Type B pancreatic cell (in vitro differentiated cells): ENCODE measurements at regions not wholly inside any gene's neighbourhood (a gene's known extent, or its start where the extent isn't known, plus 50 kb on each side); places are given as distances from the start of the nearest gene placed in this dataset.

ENCODE experiments used
- DNase-seq: peaks from one replicate; pipeline ENCODE4 v3.0.0; 2021; ENCODE audit warnings: mixed read lengths; ENCODE audit not compliant: unreplicated experiment; ENCODE audit errors: extremely low spot score
- H3K27ac Mint-ChIP-seq: 2 replicates; pipeline ENCODE4 v1.8.0; 2021; ENCODE audit warnings: mild to moderate bottlenecking, mixed read lengths
- H3K27me3 Mint-ChIP-seq: 2 replicates; pipeline ENCODE4 v1.8.0; 2021; ENCODE audit warnings: mixed read lengths
- H3K36me3 Mint-ChIP-seq: 2 replicates; pipeline ENCODE4 v1.8.0; 2021; ENCODE audit warnings: mixed read lengths
- H3K4me1 Mint-ChIP-seq: one replicate; pipeline ENCODE4 v1.8.0; 2021; ENCODE audit warnings: mixed read lengths; ENCODE audit not compliant: unreplicated experiment
- H3K4me3 Mint-ChIP-seq: 2 replicates; pipeline ENCODE4 v1.8.0; 2021; ENCODE audit warnings: mild to moderate bottlenecking, mixed read lengths
- H3K9me3 Mint-ChIP-seq: 2 replicates; pipeline ENCODE4 v1.8.0; 2021; ENCODE audit warnings: mixed read lengths
- TF ChIP-seq, protein P1 (sequence below): fragments of 200-600 bp; sonication (generic); conservative IDR thresholded peaks from 2 replicates; pipeline ENCODE4 v1.5.0; 2021; ENCODE audit warnings: antibody characterized with exemption, mild to moderate bottlenecking

DNA sequence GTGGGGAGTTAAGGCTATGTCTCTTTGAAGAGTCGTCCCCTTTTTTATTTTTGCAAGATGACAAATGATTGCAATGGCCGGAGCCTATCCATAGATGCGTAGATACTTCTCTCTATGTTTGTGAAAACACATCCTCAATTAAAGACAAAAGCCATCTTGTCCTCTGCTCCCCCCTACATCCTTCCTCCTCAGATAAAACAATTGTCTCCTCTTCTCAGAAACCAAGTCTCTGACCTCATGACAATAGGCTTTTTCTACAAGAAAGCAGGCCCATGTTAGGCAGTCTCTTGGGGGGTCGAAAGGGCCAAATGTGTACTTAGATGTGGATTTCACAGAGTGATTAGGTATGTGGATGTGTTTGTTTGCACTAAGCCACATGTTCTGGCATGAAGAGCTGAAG is 51.1 kb upstream of the SSTR4 start:
- H3K27me3 Mint-ChIP-seq, result peaks cover 25% of the 10 kb centered on the region
- no peak overlapping the region for H3K27ac Mint-ChIP-seq
- no peak overlapping the region for H3K4me3 Mint-ChIP-seq
- DNase-seq, result no peak
- H3K9me3 Mint-ChIP-seq, result peaks cover 12% of the 10 kb centered on the region
- TF ChIP-seq, protein P1, sequence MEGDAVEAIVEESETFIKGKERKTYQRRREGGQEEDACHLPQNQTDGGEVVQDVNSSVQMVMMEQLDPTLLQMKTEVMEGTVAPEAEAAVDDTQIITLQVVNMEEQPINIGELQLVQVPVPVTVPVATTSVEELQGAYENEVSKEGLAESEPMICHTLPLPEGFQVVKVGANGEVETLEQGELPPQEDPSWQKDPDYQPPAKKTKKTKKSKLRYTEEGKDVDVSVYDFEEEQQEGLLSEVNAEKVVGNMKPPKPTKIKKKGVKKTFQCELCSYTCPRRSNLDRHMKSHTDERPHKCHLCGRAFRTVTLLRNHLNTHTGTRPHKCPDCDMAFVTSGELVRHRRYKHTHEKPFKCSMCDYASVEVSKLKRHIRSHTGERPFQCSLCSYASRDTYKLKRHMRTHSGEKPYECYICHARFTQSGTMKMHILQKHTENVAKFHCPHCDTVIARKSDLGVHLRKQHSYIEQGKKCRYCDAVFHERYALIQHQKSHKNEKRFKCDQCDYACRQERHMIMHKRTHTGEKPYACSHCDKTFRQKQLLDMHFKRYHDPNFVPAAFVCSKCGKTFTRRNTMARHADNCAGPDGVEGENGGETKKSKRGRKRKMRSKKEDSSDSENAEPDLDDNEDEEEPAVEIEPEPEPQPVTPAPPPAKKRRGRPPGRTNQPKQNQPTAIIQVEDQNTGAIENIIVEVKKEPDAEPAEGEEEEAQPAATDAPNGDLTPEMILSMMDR, result no peak
- H3K36me3 Mint-ChIP-seq, result no peaks in the 10 kb centered on the region
- H3K4me1 Mint-ChIP-seq, result peaks cover 5% of the 10 kb centered on the region

DNA sequence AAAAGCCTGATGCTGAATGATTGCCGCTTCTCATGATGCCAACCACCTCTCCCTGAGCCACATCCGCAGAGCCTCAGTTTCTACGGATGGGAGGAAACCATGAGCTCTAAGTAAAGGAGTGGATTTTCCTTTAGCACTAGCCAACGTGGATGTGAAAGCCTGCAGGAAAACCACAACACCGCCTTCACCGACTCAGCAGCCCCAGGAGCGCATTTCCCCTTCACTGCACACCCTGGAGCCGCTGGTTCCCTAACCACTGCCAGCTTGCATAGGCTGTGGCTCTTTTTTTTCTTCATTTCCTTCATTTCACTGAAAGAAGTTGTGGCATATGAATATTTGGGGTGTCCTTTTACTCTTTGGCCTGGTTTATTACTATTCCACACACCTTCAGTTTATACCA is 50.5 kb upstream of the SSTR4 start:
- peaks cover 5% of the 10 kb centered on the region for H3K4me1 Mint-ChIP-seq
- no peaks in the 10 kb centered on the region for H3K36me3 Mint-ChIP-seq
- TF ChIP-seq, protein P1, result no peak

DNA sequence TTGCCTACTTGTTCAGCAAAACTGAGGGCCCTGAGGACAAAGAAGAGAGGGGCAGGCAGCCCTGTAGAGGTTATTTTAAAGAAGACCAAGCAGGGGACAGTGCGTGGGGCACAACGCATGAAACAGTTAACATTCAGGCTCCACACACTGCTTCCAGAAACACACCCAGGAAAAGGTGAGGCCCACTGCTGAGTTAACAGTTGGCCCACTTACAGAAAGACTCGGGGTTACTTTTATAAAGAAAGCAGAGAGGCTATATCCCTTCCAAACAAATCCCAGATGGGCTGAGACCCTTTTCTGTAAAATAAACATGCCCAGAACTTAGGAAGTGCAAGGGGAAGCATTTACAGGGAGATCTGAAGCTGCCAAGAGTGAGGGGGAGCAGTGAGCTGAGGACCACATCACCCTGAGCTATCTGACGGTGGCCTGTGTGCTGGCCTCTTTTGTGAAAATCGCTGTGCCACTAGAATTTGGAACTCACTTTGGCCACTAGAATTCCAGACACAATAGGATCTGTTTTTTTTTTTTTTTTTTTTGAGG is 49.8 kb upstream of the SSTR4 start:
- no peak for DNase-seq
- Mint-ChIP-seq H3K36me3 (no peaks in the 10 kb centered on the region), H3K27ac (no peak overlapping the region), H3K4me3 (no peak overlapping the region), H3K27me3 (peaks cover 18% of the 10 kb centered on the region), H3K9me3 (peaks cover 12% of the 10 kb centered on the region), H3K4me1 (peaks cover 5% of the 10 kb centered on the region)
- TF ChIP-seq, protein P1, result no peak

More for the DNA sequence above, 50.5 kb upstream of the SSTR4 start:
- DNase-seq, result no peak
- H3K9me3 Mint-ChIP-seq, result peaks cover 12% of the 10 kb centered on the region
- no peak overlapping the region for H3K27ac Mint-ChIP-seq
- no peak overlapping the region for H3K4me3 Mint-ChIP-seq
- H3K27me3 Mint-ChIP-seq, result peaks cover 21% of the 10 kb centered on the region
